WTC11 (cell line): ENCODE measurements at regions not wholly inside any gene's neighbourhood (a gene's known extent, or its start where the extent isn't known, plus 50 kb on each side); places are given as distances from the start of the nearest gene placed in this dataset.

Source experiments
- ATAC-seq: fragments of 200-7000 bp; cut with Tn5 transposase; 2 replicates; pipeline ENCODE4 v1.10.0; 2021; ENCODE audit warnings: mild to moderate bottlenecking, moderate library complexity
- CTCF ChIA-PET: fragments of 300-600 bp; sonication (Branson Sonifier 250); formaldehyde crosslinking; loops from one replicate; lab custom pipeline; 2021; ENCODE audit warnings: antibody characterized with exemption; lab: Charles Lee
- POLR2A ChIA-PET: fragments of 350-600 bp; sonication (Branson Sonifier 250); formaldehyde crosslinking; loops from one replicate; lab custom pipeline; 2021; ENCODE audit warnings: antibody characterized with exemption; lab: Charles Lee
- DNase-seq: peaks from one replicate; pipeline ENCODE4 v3.0.0; 2021; ENCODE audit warnings: low spot score
- H3K27ac Mint-ChIP-seq: 2 replicates; pipeline ENCODE4 v1.8.0; 2021; ENCODE audit warnings: mixed read lengths
- H3K27me3 Mint-ChIP-seq: 2 replicates; pipeline ENCODE4 v1.8.0; 2021; ENCODE audit warnings: low read depth, mild to moderate bottlenecking, moderate library complexity, mixed read lengths
- H3K36me3 Mint-ChIP-seq: 2 replicates; pipeline ENCODE4 v1.8.0; 2021; ENCODE audit warnings: mixed read lengths
- H3K4me1 Mint-ChIP-seq: 2 replicates; pipeline ENCODE4 v1.8.0; 2022; ENCODE audit warnings: mixed read lengths
- H3K4me3 Mint-ChIP-seq: 2 replicates; pipeline ENCODE4 v1.8.0; 2021; ENCODE audit warnings: mild to moderate bottlenecking, moderate library complexity, mixed read lengths
- H3K9me3 Mint-ChIP-seq: 2 replicates; pipeline ENCODE4 v1.8.0; 2021; ENCODE audit warnings: mixed read lengths
- CTCF ChIP-seq: fragments of 200-600 bp; IDR thresholded peaks from 2 replicates; pipeline ENCODE4 v1.8.0; 2022; ENCODE audit warnings: antibody characterized with exemption
- GABPB1 ChIP-seq: sonication (generic); formaldehyde crosslinking; IDR thresholded peaks from 2 replicates; pipeline ENCODE4 v1.8.1; 2023; ENCODE audit warnings: mild to moderate bottlenecking, missing genetic modification reagents
- IRF2 ChIP-seq: sonication (generic); formaldehyde crosslinking; IDR thresholded peaks from 2 replicates; pipeline ENCODE4 v1.8.0; 2022; ENCODE audit warnings: low read depth, missing genetic modification reagents, borderline replicate concordance
- STAT6 ChIP-seq: sonication (generic); formaldehyde crosslinking; conservative IDR thresholded peaks from 2 replicates; pipeline ENCODE4 v1.8.1; 2023; ENCODE audit warnings: mild to moderate bottlenecking, low read depth, missing genetic modification reagents, moderate library complexity
- TEAD1 ChIP-seq: sonication (generic); formaldehyde crosslinking; IDR thresholded peaks from 2 replicates; pipeline ENCODE4 v1.8.0; 2022; ENCODE audit warnings: mild to moderate bottlenecking, missing genetic modification reagents
- ZBTB43 ChIP-seq: sonication (generic); formaldehyde crosslinking; IDR thresholded peaks from 2 replicates; pipeline ENCODE4 v1.8.1; 2023; ENCODE audit warnings: mild to moderate bottlenecking, missing genetic modification reagents
- ZNF263 ChIP-seq: sonication (generic); formaldehyde crosslinking; IDR thresholded peaks from 2 replicates; pipeline ENCODE4 v1.8.1; 2022; ENCODE audit warnings: low read depth, mild to moderate bottlenecking, moderate library complexity, missing genetic modification reagents
- ZNF512 ChIP-seq: sonication (generic); formaldehyde crosslinking; IDR thresholded peaks from 2 replicates; pipeline ENCODE4 v1.8.1; 2022; ENCODE audit warnings: missing genetic modification reagents, borderline replicate concordance
- ZNF671 ChIP-seq: fragments of 250-450 bp; sonication (Bioruptor Pico); IDR thresholded peaks from 2 replicates; pipeline ENCODE4 v1.8.0; 2021; ENCODE audit warnings: mild to moderate bottlenecking
- TF ChIP-seq, protein P1 (sequence below): fragments of 250-450 bp; sonication (Bioruptor Pico); IDR thresholded peaks from 2 replicates; pipeline ENCODE4 v1.9.0; 2021; ENCODE audit warnings: mild to moderate bottlenecking, borderline replicate concordance
- TF ChIP-seq, protein P2 (sequence below): sonication (generic); formaldehyde crosslinking; IDR thresholded peaks from 2 replicates; pipeline ENCODE4 v1.8.1; 2023; ENCODE audit warnings: mild to moderate bottlenecking, missing genetic modification reagents, moderate library complexity
- TF ChIP-seq, protein P3 (sequence below): sonication (generic); formaldehyde crosslinking; IDR thresholded peaks from 2 replicates; pipeline ENCODE4 v1.8.1; 2023; ENCODE audit warnings: mild to moderate bottlenecking, moderate library complexity, missing genetic modification reagents

DNA sequence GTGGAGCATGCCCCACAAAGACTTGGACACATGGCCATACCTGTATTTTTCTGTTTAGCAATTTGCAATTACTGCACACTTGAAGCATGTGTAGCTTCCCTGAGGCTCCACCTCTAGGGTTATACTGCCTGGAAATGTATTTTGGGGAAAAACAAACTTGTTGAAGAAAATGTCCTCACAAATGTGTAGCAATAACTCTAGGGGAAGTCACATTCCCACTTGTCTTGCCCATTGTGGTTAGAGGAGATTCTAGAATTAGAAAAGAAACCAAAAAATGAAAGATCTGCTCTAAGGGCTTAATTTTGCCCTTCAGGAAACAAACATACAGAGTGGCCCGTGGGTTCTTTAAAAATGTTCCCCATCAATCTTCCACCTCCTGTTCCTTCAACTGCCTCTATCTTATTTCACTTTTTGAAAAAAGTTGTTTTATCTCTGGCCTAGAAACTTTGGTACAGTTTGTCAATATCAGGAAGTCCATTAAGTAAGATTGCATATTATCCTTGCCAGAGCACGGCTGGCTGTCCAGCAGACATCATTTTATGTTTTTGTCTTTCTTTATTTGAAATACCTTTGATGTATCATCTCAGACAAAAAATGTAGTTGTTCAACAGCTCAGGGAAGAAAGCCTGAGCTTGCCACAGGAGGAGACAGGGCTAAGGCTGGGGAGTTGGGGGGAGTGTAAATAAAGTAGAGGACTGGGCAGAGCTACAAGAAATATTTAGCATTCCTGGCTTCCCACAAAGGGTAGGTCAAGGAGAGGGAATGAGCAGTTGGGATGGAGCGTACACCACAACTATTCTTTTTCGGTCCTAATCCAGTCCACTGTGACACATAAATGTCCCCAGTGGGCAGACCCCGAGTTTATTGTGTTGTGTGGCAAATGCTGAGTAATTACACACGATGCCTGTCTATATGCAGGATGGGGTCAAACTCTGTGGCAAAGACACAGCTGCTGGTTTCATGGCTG lies 96.8 kb upstream of the CDC42EP3 start:
- DNase-seq = no peak
- no peak for ATAC-seq
- POLR2A ChIA-PET = interaction anchor here (0.6 kb wide), 1 partner anchor 135 kb away, joined by 7 read pairs; no protein-coding TSS in a partner anchor
- CTCF ChIA-PET = no interaction called here
- Mint-ChIP-seq H3K9me3 (peaks cover 13% of the 10 kb centered on the region; the same call in 1 of the 2 replicates), H3K27me3 (no peaks in the 10 kb centered on the region), H3K4me1 (peaks cover 12% of the 10 kb centered on the region), H3K36me3 (peaks cover 2% of the 10 kb centered on the region; the same call in 1 of the 2 replicates), H3K27ac (no peak overlapping the region), H3K4me3 (no peak overlapping the region)
- TF ChIP-seq IRF2 (CRISPR knock-in tag) = no peak
- TF ChIP-seq TEAD1 (CRISPR knock-in tag) = no peak
- TF ChIP-seq CTCF = no peak
- TF ChIP-seq, protein P1, sequence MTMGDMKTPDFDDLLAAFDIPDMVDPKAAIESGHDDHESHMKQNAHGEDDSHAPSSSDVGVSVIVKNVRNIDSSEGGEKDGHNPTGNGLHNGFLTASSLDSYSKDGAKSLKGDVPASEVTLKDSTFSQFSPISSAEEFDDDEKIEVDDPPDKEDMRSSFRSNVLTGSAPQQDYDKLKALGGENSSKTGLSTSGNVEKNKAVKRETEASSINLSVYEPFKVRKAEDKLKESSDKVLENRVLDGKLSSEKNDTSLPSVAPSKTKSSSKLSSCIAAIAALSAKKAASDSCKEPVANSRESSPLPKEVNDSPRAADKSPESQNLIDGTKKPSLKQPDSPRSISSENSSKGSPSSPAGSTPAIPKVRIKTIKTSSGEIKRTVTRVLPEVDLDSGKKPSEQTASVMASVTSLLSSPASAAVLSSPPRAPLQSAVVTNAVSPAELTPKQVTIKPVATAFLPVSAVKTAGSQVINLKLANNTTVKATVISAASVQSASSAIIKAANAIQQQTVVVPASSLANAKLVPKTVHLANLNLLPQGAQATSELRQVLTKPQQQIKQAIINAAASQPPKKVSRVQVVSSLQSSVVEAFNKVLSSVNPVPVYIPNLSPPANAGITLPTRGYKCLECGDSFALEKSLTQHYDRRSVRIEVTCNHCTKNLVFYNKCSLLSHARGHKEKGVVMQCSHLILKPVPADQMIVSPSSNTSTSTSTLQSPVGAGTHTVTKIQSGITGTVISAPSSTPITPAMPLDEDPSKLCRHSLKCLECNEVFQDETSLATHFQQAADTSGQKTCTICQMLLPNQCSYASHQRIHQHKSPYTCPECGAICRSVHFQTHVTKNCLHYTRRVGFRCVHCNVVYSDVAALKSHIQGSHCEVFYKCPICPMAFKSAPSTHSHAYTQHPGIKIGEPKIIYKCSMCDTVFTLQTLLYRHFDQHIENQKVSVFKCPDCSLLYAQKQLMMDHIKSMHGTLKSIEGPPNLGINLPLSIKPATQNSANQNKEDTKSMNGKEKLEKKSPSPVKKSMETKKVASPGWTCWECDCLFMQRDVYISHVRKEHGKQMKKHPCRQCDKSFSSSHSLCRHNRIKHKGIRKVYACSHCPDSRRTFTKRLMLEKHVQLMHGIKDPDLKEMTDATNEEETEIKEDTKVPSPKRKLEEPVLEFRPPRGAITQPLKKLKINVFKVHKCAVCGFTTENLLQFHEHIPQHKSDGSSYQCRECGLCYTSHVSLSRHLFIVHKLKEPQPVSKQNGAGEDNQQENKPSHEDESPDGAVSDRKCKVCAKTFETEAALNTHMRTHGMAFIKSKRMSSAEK (CRISPR knock-in tag) = no peak
- TF ChIP-seq ZNF263 (CRISPR knock-in tag) = no peak
- no peak for TF ChIP-seq ZNF671
- TF ChIP-seq, protein P2, sequence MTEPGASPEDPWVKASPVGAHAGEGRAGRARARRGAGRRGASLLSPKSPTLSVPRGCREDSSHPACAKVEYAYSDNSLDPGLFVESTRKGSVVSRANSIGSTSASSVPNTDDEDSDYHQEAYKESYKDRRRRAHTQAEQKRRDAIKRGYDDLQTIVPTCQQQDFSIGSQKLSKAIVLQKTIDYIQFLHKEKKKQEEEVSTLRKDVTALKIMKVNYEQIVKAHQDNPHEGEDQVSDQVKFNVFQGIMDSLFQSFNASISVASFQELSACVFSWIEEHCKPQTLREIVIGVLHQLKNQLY (CRISPR knock-in tag) = no peak
- TF ChIP-seq, protein P3, sequence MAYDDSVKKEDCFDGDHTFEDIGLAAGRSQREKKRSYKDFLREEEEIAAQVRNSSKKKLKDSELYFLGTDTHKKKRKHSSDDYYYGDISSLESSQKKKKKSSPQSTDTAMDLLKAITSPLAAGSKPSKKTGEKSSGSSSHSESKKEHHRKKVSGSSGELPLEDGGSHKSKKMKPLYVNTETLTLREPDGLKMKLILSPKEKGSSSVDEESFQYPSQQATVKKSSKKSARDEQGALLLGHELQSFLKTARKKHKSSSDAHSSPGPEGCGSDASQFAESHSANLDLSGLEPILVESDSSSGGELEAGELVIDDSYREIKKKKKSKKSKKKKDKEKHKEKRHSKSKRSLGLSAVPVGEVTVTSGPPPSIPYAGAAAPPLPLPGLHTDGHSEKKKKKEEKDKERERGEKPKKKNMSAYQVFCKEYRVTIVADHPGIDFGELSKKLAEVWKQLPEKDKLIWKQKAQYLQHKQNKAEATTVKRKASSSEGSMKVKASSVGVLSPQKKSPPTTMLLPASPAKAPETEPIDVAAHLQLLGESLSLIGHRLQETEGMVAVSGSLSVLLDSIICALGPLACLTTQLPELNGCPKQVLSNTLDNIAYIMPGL (CRISPR knock-in tag) = no peak
- no peak for TF ChIP-seq GABPB1 (CRISPR knock-in tag)
- no peak for TF ChIP-seq STAT6
- TF ChIP-seq ZNF512 (CRISPR knock-in tag) = no peak
- no peak for TF ChIP-seq ZBTB43 (CRISPR knock-in tag)
